ENCODE measurements at regions not wholly inside any gene's neighbourhood (a gene's known extent, or its start where the extent isn't known, plus 50 kb on each side); places are given as distances from the start of the nearest gene placed in this dataset.

DNA sequence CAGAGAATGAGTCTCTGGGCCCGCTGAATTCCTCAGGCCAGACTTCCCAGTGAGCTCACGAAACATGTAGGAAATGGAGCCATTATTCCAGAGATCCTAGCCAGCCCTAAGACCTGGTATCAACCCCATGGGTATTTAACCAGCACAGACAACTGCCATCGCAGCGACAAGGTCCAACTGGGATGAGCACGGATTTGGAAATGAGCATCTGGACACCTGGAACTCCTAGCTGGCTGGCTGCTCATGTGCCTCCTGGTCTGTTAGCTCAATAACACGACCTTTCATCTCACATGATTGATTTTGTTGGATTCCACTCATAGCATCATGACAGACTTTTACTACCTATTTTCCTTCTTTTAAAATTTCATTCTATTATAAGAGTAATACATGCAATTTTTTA is 51.0 kb downstream of the POU3F3 start:
- TF ChIP-seq, protein P1, sequence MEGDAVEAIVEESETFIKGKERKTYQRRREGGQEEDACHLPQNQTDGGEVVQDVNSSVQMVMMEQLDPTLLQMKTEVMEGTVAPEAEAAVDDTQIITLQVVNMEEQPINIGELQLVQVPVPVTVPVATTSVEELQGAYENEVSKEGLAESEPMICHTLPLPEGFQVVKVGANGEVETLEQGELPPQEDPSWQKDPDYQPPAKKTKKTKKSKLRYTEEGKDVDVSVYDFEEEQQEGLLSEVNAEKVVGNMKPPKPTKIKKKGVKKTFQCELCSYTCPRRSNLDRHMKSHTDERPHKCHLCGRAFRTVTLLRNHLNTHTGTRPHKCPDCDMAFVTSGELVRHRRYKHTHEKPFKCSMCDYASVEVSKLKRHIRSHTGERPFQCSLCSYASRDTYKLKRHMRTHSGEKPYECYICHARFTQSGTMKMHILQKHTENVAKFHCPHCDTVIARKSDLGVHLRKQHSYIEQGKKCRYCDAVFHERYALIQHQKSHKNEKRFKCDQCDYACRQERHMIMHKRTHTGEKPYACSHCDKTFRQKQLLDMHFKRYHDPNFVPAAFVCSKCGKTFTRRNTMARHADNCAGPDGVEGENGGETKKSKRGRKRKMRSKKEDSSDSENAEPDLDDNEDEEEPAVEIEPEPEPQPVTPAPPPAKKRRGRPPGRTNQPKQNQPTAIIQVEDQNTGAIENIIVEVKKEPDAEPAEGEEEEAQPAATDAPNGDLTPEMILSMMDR (IDR thresholded peaks at IDR 0.05) = no peak
- peaks cover 0 to 43% (median 0%) of the 10 kb centered on the region in 7 donors for H3K27me3 ChIP-seq
- no peaks in the 10 kb centered on the region for H3K36me3 ChIP-seq
- no peaks in the 10 kb centered on the region for H3K9me3 ChIP-seq
- DNase-seq (no peak), ATAC-seq (no peak)
- H3K4me3 ChIP-seq = no peak overlapping the region
- WGBS, 2 donors = 76 to 77% methylated on average over 6 of the region's 6 CpGs
- H3K27ac ChIP-seq = no peak overlapping the region
- H3K4me1 ChIP-seq = no peaks in the 10 kb centered on the region
- intact Hi-C loops (cut with DNase I) = no loop called here

- intact Hi-C loops (cut with DNase I) = no loop called here
- Histone ChIP-seq H3K27me3 (peaks cover 0 to 23% (median 8%) of the 10 kb centered on the region in 7 donors), H3K27ac (no peak overlapping the region), H3K36me3 (no peaks in the 10 kb centered on the region), H3K4me1 (no peaks in the 10 kb centered on the region), H3K4me3 (no peak overlapping the region), H3K9me3 (no peaks in the 10 kb centered on the region)
- no peak for ATAC-seq
- no peak for DNase-seq
- 82 to 93% methylated on average over 5 of the region's 5 CpGs for WGBS, 2 donors
- TF ChIP-seq, protein P1 (IDR thresholded peaks at IDR 0.05) = no peak
These were observed 55.4 kb downstream of the POU3F3 start for GRCh38 chr2:104909317-104909716.

DNA sequence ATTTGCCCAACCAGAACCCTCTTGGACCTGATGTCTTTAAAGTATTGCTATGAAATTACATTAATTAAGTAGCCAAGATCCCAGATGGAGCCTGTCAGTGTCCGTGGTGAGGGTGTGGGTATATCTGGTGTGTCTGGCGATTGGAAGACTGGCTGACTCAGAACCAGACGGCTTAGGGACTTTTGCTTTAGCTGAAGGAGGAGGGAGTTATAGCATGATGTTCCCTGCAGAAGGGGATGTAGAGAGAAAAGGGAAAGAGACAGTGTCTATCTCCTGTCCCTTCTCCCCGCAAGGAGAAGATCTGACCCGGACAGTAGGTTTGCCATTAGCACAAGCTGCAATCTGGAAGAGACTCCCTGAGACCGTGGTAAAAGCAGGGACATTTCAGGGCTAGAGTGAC is 60.6 kb downstream of the POU3F3 start:
- no peaks in the 10 kb centered on the region for H3K36me3 ChIP-seq
- no peak overlapping the region for H3K27ac ChIP-seq
- intact Hi-C loops (cut with DNase I) = no loop called here
- ATAC-seq (no peak), DNase-seq (no peak)
- H3K9me3 ChIP-seq = no peaks in the 10 kb centered on the region
- TF ChIP-seq, protein P1 (IDR thresholded peaks at IDR 0.05) = no peak
- no peaks in the 10 kb centered on the region for H3K4me1 ChIP-seq
- H3K4me3 ChIP-seq = no peak overlapping the region
- H3K27me3 ChIP-seq = peaks cover 0 to 8% (median under 1%) of the 10 kb centered on the region in 7 donors
- WGBS, 2 donors = 55 to 59% methylated on average over 6 of the region's 6 CpGs

- 80 to 84% methylated on average over 7 of the region's 7 CpGs for WGBS, 2 donors
- DNase-seq = no peak
- Histone ChIP-seq H3K27ac (no peak overlapping the region), H3K4me3 (no peak overlapping the region), H3K4me1 (no peaks in the 10 kb centered on the region), H3K9me3 (no peaks in the 10 kb centered on the region), H3K27me3 (peaks cover 0 to 8% (median 2%) of the 10 kb centered on the region in 7 donors), H3K36me3 (no peaks in the 10 kb centered on the region)
- no peak for ATAC-seq
- intact Hi-C loops (cut with DNase I) = no loop called here
- TF ChIP-seq, protein P1 (IDR thresholded peaks at IDR 0.05) = no peak
These were observed 61.3 kb downstream of the POU3F3 start for GRCh38 chr2:104915107-104915793.
